Limb (tissue), 2 donors: ENCODE measurements at regions not wholly inside any gene's neighbourhood (a gene's known extent, or its start where the extent isn't known, plus 50 kb on each side); places are given as distances from the start of the nearest gene placed in this dataset.
"Not testable (repeated sequence)": the region's sequence is repeated elsewhere in the genome, so short reads cannot be mapped to it uniquely, and the experiment has no call there.

ENCODE experiments used
- DNase-seq, 2 donors: peaks; one replicate each; pipeline ENCODE4 v3.0.0-alpha.2; 2016; ENCODE audit errors: extremely low spot score in 2 of 2

DNA sequence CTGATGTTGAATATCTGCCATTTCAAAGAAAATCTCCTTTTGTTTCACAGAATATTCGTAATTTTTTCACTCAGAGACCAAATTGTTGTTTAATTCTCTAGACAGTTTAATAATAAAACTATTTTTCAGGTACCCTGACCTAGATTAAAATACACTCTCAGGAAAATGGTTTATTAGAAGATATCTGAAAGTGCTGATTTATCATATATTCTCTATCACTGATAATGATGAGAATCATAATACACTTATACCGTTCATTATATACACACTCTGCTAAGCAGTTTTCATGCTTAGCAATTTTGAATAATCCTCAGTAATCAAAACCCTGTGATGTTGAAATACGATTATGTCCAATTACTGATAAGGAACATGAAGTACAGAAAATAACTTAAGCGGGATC is 772.9 kb upstream of the CRIM1 start:
- no peak for DNase-seq

DNA sequence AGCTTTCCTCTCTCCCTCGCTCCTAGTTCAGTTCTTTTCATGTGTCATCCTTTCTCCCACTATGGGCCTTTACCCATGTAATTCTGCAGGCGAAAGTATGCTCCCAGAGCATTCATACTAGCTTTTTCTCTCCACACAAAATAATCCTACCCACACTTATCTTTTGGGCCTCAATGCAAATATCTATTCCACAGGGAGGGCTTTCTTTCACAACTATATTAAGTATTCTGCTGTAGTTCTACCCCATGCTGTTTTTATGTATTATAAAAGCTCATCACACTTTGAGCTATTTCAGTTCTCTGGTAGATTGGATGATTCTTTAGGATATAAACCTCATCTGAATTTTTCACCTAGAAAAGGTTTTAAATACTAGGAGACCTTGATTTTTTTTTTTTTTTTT is 774.6 kb upstream of the CRIM1 start:
- no peak for DNase-seq

DNA sequence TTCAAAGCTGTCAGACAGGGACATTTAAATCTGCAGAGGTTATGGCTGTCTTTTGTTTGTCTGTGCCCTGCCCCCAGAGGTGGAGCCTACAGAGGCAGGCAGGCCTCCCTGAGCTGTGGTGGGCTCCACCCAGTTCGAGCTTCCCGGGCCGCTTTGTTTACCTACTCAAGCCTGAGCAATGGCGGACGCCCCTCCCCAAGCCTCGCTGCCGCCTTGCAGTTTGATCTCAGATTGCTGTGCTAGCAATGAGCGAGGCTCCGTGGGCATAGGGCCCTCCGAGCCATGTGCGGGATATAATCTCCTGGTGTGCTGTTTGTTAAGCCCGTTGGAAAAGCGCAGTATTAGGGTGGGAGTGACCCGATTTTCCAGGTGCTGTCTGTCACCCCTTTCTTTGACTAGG is 787.0 kb upstream of the CRIM1 start:
- DNase-seq, result not testable (repeated sequence)

DNA sequence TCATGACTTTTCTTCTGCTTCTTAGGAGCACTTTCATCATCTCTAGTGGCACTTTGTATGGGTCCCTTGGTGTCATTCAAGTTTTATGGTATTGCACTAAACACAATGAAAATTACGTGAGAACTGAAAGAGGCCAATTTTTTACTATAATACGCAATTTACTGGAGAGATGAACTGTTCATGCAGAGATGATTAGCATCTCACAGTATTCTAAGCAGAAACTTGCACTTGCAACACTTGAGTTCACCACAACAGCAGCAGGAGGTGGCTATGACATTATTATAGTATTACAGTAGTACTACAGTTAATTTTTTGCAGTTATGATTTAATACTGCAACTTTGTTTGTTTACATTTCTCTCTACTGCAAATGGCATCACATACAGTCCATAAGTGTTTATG is 793.1 kb upstream of the CRIM1 start:
- DNase-seq, result no peak

DNA sequence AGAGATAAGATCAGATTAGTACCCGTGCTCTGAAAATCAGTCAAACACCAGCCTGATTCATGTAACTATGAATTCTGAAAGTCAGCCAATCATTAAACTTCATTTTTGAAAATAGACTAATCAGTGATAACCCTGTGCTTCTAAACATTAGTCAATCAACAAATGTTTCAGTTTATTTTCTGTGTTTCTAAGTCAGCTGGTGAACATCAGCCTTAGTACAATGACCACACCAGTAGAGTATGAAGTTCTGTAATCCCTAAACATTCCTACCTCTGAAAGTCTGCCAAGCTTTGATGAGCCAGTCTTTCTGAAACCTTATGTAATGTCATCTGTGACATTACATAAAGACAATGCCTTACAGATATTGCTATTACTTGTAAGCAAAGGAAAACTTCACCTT is 807.4 kb upstream of the CRIM1 start:
- no peak for DNase-seq

DNA sequence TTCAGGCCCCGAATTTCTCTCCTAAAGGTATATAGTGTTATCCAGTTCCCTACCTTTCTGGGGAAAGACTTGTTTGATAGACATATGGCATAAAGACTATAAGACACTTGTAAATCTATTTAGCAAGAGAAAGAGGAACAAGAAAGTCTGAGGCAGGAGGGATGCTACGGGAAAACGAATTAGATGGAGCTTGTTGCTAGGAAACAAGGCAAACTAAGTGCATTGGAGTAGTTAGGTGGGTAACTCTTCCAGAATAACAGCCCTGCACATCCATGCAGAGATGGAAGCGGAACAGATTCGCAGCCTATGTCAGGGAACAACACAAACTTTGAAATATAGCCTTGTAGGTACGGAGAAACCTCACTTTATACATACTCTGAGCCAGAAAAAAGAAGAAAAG is 810.3 kb upstream of the CRIM1 start:
- no peak for DNase-seq

DNA sequence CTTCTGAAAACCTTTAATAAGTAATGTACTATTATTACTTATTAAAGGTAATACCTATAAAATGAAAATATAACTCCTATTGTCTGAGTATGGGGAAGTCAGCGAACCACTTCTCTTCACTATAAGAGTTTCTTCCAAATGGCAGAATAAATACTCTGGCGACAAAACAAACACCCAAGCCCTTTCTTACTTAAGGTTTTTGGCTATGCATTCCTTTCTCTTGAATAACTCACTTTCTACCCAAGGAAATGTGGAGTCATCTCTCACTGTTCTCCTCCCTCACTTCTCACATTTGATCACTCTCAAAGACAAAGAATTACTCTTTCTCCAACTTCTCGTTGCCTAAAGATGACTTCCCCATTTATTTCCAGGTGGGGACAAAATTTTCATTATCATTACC is 816.8 kb upstream of the CRIM1 start:
- DNase-seq, result no peak

DNA sequence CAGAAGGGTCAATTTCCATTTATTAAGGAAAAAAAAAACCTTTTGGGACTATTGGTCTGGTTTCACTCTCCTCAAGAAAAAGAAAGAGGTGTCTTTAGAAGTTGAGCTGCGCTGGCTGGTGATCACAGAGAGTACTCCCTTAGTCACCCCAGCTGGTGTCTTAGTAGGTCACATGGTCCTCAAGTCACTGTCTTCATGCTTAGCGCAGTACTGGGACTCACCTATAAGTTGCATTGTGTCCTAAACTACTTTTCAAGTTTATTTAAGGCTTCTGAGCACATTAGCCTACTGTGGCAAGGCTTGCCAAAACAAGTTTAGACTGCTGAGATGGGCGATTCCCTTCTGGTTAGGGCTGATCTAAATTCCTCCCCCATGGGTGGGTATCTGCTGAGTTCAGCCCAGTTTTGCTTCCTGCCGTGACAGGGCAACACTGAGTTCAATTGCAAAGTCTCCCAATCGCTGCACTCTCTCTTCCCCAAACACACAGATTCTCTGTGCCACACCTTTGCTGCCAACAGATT is 824.9 kb upstream of the CRIM1 start:
- no peak for DNase-seq

DNA sequence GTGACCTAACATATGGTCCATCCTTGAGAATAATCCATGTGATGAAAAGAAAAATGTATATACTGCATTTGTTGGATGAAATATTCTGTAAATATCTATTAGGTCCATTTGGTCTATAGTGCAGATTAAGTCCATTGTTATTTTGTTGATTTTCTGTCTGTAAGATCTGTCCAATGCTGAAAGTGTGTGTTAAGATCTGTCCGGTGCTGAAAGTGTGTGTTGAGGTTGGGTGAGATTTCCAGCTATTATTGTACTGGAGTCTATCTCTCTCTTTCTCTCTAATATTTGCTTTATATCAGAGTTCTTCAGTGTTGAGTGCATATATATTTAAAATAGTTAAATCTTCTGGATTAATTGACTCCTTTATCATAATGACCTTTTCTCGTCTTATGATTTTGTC is 828.8 kb upstream of the CRIM1 start:
- no peak for DNase-seq

DNA sequence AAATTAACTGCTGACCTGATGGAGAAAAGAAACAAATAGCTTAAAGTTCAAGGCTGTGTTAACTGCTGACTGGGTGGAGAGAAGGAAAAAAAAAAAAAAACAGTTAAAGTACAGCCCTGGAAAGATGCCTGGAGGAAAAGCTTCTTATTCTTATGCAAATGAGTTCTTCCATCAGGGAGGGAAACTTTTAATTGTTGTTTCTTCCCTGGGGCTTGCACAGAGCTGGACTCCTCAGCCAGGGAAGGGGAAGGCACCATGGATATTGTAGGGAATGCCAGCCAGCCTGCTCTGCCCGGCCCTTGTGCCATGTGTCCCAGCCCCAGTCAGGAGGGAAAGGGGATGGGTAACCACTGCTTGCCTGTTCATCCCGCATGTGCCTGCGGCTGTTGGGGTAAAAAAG is 833.1 kb upstream of the CRIM1 start:
- DNase-seq, result no peak

DNA sequence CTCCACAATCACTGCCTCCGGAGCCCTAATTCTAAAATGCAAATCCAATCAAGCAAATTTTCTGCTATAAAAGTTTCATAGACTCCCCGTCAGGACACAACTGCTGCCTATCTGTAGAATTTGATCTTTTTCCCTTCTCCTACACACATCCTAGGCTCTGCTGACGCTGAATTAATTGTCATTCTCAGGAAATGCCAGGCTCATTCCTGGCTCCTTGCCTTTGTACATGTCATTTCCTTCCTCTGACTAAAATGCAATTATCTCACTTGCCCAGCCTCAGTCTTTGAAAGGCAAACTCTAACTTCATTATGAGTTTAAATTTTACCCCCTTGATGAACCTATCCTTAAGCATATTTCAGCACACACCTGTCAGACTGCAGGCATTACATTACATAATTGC is 844.9 kb upstream of the CRIM1 start:
- no peak for DNase-seq

DNA sequence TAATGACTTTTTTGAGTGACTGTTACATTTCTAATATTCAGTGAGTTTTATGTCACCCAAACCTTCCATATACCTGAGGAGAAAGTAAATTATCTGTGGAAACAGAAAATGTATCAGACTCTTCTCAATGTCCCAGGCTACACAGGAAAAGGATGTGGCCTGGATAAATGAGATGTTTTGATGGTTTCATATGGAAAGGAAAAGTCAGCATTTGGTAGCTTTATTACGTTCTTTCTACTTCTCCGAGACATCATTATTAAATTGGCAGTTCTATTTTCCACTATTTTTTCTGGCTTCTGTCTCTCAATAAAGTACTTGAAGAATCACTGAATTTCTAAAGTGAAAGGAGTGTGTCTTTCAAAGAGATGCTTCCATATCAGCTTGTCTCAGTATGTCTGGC is 847.0 kb upstream of the CRIM1 start:
- DNase-seq, result no peak

DNA sequence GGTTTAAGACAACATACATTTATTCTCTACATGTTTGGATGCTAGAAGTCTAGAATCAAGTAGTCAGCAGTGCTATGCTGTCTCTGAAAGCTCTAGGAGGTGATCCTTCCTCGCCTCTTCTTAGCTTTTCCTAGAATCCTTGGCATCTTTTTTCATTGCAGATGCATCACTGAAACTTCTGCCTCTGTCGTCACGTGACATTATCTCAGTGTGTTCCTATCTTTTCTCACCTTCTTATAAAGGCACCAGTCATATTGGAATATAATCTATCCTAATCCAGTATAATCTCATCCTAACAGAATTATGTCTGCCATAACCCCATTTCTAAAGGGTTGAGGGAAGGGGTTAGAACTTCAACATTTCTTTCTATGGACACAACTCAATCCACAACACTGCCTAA is 851.2 kb upstream of the CRIM1 start:
- DNase-seq, result no peak

DNA sequence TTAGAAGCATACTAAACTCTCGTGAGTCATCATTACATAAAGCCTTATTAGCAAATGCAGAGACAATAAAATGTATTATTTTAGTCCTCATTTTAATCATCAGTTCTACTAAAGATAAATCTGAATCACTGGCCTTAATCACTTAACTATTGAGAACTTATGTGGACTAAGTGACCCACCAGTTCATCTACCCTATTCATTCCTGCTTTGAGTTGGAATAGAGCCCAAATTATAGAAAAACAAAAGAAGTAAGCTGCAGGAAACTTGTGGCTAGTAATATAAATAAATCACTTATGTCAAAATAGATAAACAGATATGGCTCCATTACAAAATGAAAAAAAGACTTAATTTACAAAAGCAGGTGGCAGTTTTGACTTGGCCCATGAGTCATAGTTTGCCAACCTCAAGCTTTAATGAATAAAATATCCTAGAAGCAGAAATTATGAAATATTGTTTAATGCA is 851.8 kb upstream of the CRIM1 start:
- DNase-seq, result no peak

DNA sequence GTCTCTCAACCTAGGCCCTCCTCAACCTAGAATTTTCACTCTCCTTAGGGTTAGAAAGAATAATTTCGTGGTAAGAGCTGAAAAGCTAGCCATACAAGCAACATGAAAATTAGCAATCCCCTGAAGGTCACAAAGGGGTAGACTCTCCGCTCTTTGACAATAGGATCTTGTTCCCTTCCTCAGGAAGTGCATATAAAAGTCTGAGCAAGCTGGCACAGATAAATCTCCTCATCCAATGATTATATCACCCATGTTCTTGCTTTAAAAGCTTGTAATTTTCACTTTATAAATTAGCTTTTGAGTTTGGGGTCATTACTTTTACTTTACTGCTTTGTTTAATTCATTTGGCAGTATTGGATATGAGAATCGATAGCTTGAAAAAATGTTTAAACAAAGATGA is 852.3 kb upstream of the CRIM1 start:
- DNase-seq, result no peak

DNA sequence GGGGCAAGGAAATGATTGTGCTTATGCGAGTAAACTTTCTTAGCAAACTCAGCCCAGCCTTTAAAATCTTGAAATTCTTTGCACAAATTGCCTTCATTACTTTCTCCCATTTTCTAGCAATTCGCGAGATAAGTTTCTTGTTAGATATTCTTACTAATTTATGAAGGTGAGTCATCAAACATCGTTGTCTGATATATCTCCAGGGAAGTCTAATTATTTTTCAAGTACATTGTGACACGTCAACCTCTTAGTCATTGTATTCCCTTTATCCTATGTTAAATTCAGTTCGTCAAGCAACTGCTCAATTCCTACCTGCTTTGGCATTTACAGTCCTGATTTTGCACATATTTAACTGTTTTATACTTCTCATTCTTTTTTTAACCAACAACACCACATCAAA is 854.5 kb upstream of the CRIM1 start:
- DNase-seq, result no peak

DNA sequence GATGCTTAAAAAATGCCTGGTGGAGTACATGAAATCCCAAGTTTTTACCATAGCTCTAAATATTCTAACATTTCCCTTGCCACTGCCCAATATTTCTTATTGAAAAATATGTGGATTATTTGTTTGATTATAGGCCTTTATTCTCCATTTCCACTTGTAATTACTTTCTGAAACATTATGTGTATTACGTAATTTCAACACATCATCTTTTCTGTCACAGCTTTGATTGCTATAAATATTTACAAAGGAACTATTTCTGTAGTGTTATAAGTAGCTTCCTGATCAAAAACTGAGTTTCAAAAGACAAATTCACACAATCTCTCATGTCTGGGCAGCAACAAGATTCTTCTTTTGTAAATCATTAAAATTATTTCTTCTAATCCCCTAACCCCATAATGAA is 859.6 kb upstream of the CRIM1 start:
- DNase-seq, result no peak

DNA sequence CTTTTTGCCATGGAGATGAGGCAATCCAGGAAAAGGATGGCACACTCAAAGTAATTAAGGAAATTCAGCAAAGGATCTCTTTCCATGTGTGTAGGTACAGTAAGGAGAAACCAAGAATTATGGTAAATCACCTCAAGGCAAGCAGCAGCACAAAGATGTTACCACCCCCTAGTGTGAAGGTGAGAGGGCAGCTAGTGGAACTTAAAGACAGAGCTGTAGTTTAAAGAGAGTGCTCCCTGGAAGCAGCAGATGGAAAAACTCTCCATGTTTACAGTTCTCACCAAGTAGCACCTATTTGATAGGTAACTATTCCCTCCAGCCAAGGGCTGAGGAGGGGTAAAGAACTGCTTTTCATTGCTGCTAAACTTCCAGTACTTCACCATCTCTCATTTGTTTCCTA is 860.4 kb upstream of the CRIM1 start:
- no peak for DNase-seq

DNA sequence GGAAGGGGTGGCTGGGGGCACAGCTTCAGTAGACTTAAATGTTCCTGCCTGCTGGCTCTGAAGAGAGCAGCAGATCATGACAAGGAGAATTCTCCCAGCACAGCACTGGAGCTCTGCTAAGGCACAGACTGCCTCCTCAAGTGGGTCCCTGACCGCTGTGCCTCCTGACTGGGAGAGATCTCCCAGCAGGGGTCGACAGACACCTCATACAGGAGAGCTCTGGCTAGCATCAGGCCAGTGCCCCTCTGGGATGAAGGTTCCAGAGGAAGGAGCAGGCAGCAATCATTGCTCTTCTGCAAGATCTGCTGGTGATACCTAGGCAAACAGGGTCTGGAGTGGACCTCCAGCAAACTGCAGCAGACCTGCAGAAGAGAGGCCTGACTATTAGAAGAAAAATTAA is 877.5 kb upstream of the CRIM1 start:
- DNase-seq, result not testable (repeated sequence)

DNA sequence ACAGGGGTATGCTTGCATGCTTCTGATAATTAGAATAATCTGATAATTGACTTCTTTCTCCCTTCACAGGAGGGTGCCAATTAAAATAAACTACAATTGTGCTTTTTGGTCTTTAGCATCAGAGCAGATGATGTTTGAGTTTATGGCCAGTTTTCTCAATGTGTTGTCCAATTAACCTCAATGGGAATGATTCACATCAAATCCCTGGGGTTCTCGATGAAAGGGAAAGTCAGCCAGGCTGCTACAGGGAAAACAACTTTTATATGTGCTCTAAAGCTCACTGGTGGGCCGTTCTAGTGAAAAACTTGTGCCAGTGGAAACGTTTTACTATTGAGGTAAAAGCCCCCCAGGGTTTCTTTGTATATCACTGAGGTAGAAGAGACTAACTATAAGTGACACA is 887.3 kb upstream of the CRIM1 start:
- DNase-seq, result no peak

DNA sequence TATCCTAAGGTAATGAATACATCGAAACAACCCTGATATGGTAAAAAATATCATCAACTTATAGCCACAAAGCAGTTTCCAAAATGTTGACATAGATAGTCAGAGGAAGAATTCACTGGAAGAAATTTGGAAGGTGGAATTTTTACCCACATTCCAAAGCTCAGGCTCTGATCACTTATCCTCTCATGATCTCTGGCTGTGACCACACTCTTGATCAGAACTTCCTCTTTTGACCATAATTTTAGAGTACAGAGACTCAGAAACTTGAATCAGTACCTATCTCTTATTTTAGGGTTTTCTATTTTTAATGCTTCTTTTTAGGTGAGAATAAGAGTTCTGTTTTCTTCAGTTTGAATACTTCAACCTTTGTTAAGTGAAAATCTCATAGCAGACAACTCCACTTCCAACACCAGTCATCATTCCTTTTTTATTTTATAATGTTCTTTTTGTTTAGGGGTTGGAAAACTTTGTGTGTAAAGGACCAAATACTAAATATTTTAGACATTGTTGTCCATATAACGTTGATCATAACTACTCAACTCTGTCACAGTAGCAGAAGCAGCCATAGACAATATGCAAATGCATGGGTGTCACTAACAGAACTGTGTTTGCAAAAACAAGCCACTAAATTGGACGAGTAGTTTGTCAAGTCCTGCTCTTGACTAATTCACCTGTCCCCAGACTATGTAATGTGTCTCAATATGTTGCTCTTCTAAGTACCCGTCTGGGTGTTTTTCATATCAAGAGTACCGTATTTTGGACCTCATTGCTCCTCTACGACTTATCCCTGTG is 891.6 kb upstream of the CRIM1 start:
- no peak for DNase-seq

DNA sequence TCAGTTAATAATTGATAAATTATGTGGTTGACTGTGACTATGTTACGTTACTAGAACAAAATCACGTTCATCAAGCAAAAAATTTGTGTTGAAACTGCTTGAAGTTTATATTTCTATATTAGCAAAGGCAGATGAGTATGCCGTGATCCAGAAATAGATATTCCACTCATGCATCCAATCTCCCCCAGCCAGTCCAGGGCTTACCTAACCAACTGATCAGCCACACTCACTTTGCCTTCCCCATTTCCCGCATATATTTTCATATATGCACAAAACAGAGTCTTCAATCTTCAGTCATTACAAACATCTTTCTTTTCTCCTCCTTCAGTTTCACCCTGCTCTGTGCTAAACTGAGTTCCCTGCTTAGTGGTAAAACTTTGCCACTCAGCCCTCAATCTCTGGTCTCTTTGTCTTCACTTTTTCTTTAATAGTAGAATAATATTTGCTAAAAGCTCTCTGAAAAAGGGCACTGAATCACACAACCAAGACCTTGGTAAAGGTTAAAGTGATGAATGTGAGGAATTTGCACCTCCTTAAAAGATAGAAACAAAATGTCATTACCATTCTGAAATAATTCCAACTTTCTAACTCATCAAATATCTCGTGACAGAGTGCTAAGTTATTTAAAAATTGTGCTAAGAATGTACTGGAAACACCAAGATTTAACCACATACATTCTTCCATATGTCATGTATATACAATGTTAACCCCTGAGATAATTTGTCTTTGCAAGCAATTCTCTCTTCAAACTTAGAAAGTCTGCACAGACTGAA is 893.2 kb upstream of the CRIM1 start:
- DNase-seq, result no peak

DNA sequence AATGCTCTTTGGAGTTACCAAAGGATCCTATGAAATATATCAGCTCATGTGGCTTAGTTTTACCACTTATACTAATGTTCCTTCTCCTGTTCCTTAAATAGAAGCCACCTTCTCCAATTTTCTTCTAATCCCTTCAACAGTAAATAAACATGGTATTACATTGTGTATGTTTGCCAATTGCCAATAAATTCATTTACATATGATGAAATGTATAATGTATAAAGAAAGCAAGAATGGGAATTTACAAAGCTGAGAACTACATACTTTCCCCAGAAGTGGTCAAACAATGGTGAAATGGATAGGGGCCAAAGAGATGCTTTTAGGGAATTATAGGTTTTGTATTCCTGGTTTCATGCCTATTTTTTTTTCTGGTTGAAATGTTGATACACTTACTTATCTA is 894.2 kb upstream of the CRIM1 start:
- DNase-seq, result no peak
